ENCODE measurements at regions not wholly inside any gene's neighbourhood (a gene's known extent, or its start where the extent isn't known, plus 50 kb on each side); places are given as distances from the start of the nearest gene placed in this dataset.

DNA sequence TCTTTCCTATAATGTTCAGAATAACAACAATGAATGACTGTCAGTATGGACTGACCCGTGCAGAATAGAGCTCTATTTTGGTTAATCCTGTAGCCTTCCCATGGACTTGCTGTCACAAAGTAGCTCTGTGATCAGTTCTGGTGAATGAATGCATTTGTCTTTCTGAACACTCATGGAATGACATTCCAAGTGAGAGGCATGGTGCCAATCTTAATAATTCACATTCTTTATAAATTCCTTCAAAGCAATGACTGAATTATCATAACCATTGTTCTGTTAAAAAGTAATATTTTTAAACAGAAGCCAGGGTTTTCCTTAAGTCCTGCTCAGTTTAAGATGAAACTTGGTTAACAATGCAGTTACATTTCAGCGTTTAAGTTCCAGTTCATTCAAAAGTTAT, 360.5 kb downstream of the ICE1 start:
- DNase-seq (ENCODE audit: low read depth): no peak
- no peak for TF ChIP-seq POLR2A (IDR thresholded peaks at IDR 0.05; ENCODE audit: extremely low read depth, insufficient read length)
- no peak for TF ChIP-seq MYC (IDR thresholded peaks at IDR 0.05; ENCODE audit: low read depth, low read length)
- TF ChIP-seq, protein P1, sequence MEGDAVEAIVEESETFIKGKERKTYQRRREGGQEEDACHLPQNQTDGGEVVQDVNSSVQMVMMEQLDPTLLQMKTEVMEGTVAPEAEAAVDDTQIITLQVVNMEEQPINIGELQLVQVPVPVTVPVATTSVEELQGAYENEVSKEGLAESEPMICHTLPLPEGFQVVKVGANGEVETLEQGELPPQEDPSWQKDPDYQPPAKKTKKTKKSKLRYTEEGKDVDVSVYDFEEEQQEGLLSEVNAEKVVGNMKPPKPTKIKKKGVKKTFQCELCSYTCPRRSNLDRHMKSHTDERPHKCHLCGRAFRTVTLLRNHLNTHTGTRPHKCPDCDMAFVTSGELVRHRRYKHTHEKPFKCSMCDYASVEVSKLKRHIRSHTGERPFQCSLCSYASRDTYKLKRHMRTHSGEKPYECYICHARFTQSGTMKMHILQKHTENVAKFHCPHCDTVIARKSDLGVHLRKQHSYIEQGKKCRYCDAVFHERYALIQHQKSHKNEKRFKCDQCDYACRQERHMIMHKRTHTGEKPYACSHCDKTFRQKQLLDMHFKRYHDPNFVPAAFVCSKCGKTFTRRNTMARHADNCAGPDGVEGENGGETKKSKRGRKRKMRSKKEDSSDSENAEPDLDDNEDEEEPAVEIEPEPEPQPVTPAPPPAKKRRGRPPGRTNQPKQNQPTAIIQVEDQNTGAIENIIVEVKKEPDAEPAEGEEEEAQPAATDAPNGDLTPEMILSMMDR (IDR thresholded peaks at IDR 0.05; ENCODE audit: low read depth, low read length): no peak
- TF ChIP-seq, protein P2, sequence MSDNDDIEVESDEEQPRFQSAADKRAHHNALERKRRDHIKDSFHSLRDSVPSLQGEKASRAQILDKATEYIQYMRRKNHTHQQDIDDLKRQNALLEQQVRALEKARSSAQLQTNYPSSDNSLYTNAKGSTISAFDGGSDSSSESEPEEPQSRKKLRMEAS (IDR thresholded peaks at IDR 0.05; ENCODE audit: low read depth, low read length): no peak
- no peak overlapping the region for H3K4me3 ChIP-seq (ENCODE audit: low read depth, low read length)

DNA sequence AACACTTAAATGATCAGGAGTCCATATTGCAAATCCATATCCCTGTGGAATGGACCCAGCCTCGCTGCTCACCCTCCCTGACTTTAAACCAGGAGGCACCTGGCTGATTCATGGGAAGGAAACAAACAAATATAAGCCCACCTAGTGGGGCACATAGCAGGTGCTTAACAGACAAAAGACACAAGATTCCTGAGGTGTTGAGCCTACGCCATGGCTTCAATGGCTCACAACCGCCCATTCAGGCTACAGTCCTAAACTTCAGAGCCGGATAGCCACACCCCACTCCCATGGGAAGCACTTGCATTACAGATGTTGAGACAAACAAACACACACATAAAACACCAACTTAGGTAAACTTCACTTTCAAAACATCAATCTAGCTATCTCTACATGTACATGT, 359.9 kb downstream of the ICE1 start:
- TF ChIP-seq, protein P2 (IDR thresholded peaks at IDR 0.05; ENCODE audit: low read depth, low read length): no peak
- TF ChIP-seq, protein P1 (IDR thresholded peaks at IDR 0.05; ENCODE audit: low read depth, low read length): no peak
- TF ChIP-seq POLR2A (IDR thresholded peaks at IDR 0.05; ENCODE audit: extremely low read depth, insufficient read length) (no peak), MYC (IDR thresholded peaks at IDR 0.05; ENCODE audit: low read depth, low read length) (no peak)
- no peak for DNase-seq (ENCODE audit: low read depth)
- H3K4me3 ChIP-seq (ENCODE audit: low read depth, low read length): no peak overlapping the region

DNA sequence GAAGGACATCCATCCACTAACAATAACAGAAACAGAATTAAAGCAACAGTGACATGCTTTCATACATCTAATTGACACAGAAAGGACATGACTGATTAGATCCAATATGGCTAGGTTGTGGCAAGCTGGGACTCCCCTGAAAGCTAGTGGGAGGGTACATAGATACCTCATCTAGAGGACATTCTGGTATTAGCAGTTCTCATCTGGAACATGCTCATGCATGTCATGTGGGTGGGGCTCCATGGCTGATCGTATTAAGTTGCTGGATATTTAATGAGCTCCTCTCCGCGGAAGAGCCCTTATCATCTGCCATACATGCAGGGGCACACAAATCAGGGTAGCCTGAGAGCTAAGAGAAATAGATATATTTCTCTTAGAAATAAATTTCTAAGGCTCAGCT, 358.9 kb downstream of the ICE1 start:
- H3K4me3 ChIP-seq (ENCODE audit: low read depth, low read length): no peak overlapping the region
- TF ChIP-seq MYC (IDR thresholded peaks at IDR 0.05; ENCODE audit: low read depth, low read length) (no peak), POLR2A (IDR thresholded peaks at IDR 0.05; ENCODE audit: extremely low read depth, insufficient read length) (no peak)
- TF ChIP-seq, protein P1 (IDR thresholded peaks at IDR 0.05; ENCODE audit: low read depth, low read length): no peak
- TF ChIP-seq, protein P2 (IDR thresholded peaks at IDR 0.05; ENCODE audit: low read depth, low read length): no peak
- no peak for DNase-seq (ENCODE audit: low read depth)

DNA sequence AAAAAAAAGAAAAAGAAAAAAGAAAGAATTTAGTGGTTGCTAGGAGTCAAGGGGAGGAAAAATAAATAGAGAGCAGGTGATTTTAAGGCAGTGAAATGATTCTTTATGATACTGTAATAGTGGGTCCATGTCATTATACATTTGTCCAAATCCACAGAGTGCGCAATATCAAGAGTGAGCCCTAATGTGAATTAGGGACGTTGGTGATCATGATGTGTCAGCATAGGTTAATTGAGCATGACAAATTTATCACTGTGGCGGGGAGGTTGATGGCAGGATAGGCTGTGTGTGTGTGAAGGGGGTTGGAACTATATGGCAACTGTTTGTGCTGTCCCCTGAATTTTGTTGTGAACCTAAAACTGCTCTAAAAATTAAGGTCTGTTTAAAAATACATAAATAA, 357.8 kb downstream of the ICE1 start:
- TF ChIP-seq POLR2A (IDR thresholded peaks at IDR 0.05; ENCODE audit: extremely low read depth, insufficient read length) (no peak), MYC (IDR thresholded peaks at IDR 0.05; ENCODE audit: low read depth, low read length) (no peak)
- TF ChIP-seq, protein P2 (IDR thresholded peaks at IDR 0.05; ENCODE audit: low read depth, low read length): no peak
- TF ChIP-seq, protein P1 (IDR thresholded peaks at IDR 0.05; ENCODE audit: low read depth, low read length): no peak
- no peak for DNase-seq (ENCODE audit: low read depth)
- no peak overlapping the region for H3K4me3 ChIP-seq (ENCODE audit: low read depth, low read length)

DNA sequence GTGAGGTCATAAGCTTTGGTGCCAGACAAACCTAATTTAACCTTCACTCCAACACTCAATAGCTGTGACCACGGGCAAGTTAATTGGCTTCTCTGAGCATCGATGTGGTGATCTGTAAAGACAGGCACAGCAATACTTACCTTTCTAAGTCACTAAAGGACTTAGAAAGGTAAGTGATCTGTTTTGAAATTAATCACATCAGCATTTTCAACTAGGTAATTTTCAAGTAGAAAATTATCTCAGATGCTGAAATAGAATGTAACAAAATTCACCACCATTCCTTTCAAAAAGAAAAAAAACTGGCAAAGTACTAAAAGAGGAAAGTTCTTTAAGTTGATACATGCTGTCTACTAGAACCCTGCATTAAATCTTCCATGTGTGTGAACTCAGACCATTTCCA, 354.5 kb downstream of the ICE1 start:
- DNase-seq (ENCODE audit: low read depth): no peak
- no peak overlapping the region for H3K4me3 ChIP-seq (ENCODE audit: low read depth, low read length)
- TF ChIP-seq, protein P2 (IDR thresholded peaks at IDR 0.05; ENCODE audit: low read depth, low read length): no peak
- TF ChIP-seq, protein P1 (IDR thresholded peaks at IDR 0.05; ENCODE audit: low read depth, low read length): no peak
- TF ChIP-seq POLR2A (IDR thresholded peaks at IDR 0.05; ENCODE audit: extremely low read depth, insufficient read length) (no peak), MYC (IDR thresholded peaks at IDR 0.05; ENCODE audit: low read depth, low read length) (no peak)

DNA sequence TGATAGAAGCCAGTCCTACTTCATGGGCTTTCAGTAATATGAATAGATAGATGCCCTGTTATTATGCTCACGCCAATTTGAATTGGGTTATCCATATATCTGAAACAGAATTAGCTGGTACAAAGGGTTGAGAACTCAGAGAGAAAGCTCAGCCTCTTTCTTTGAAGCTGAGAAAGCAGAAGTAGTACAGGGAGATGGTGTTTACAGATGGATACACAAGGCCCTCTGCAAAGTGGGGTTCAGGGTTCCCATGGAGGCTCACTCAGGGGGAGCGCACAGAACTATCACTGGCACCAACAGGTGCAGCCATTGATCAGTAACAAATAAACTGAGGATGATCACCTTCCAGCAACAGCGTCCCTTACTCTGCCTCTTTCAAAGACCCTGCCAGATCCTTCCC, 349.7 kb downstream of the ICE1 start:
- TF ChIP-seq, protein P2 (IDR thresholded peaks at IDR 0.05; ENCODE audit: low read depth, low read length): no peak
- TF ChIP-seq POLR2A (IDR thresholded peaks at IDR 0.05; ENCODE audit: extremely low read depth, insufficient read length) (no peak), MYC (IDR thresholded peaks at IDR 0.05; ENCODE audit: low read depth, low read length) (no peak)
- TF ChIP-seq, protein P1 (IDR thresholded peaks at IDR 0.05; ENCODE audit: low read depth, low read length): no peak
- DNase-seq (ENCODE audit: low read depth): no peak
- no peak overlapping the region for H3K4me3 ChIP-seq (ENCODE audit: low read depth, low read length)

Data from NB4 (cell line).